Left ventricle myocardium inferior (tissue), 1 donor: ENCODE measurements at regions not wholly inside any gene's neighbourhood (a gene's known extent, or its start where the extent isn't known, plus 50 kb on each side); places are given as distances from the start of the nearest gene placed in this dataset.

Experiments used
- DNase-seq: peaks from one replicate; pipeline ENCODE4 v3.0.0-alpha.2; 2020
- H3K27ac ChIP-seq: fragments of 200-600 bp; replicated peaks from 2 replicates; pipeline ENCODE4 v1.8.0; 2021
- H3K27me3 ChIP-seq: fragments of 200-600 bp; 2 replicates; pipeline ENCODE4 v1.8.0; 2021; ENCODE audit warnings: low read depth
- H3K36me3 ChIP-seq: fragments of 200-600 bp; 2 replicates; pipeline ENCODE4 v1.8.0; 2021
- H3K4me1 ChIP-seq: fragments of 200-600 bp; 2 replicates; pipeline ENCODE4 v1.8.0; 2021
- H3K4me3 ChIP-seq: fragments of 200-600 bp; 2 replicates; pipeline ENCODE4 v1.8.0; 2021; ENCODE audit warnings: mild to moderate bottlenecking, moderate library complexity
- H3K9me3 ChIP-seq: fragments of 200-600 bp; replicated peaks from 2 replicates; pipeline ENCODE4 v1.8.0; 2021
- intact Hi-C: fragments of 100-400 bp; cut with micrococcal nuclease; formaldehyde crosslinking; loops from one replicate; pipeline ENCODE4 v1.11.0; 2022
- TF ChIP-seq, protein P1 (sequence below): fragments of 200-600 bp; IDR thresholded peaks from 2 replicates; pipeline ENCODE4 v1.8.0; 2021; ENCODE audit warnings: antibody characterized with exemption, mild to moderate bottlenecking, borderline replicate concordance
- donor health status: DM: no; HTN: yes; CAD: no; lungs with severe emphysema.

- TF ChIP-seq, protein P1, sequence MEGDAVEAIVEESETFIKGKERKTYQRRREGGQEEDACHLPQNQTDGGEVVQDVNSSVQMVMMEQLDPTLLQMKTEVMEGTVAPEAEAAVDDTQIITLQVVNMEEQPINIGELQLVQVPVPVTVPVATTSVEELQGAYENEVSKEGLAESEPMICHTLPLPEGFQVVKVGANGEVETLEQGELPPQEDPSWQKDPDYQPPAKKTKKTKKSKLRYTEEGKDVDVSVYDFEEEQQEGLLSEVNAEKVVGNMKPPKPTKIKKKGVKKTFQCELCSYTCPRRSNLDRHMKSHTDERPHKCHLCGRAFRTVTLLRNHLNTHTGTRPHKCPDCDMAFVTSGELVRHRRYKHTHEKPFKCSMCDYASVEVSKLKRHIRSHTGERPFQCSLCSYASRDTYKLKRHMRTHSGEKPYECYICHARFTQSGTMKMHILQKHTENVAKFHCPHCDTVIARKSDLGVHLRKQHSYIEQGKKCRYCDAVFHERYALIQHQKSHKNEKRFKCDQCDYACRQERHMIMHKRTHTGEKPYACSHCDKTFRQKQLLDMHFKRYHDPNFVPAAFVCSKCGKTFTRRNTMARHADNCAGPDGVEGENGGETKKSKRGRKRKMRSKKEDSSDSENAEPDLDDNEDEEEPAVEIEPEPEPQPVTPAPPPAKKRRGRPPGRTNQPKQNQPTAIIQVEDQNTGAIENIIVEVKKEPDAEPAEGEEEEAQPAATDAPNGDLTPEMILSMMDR: no peak
- Histone ChIP-seq H3K27me3 (no peaks in the 10 kb centered on the region), H3K4me1 (no peaks in the 10 kb centered on the region), H3K27ac (no peak overlapping the region), H3K36me3 (no peaks in the 10 kb centered on the region), H3K4me3 (no peak overlapping the region), H3K9me3 (peaks cover 14% of the 10 kb centered on the region)
- intact Hi-C loops: no loop called here
- DNase-seq: no peak
These were observed 101.6 kb downstream of the MAF start for GRCh38 chr16:79498928-79499327.

GRCh38 chr16:79497606-79498350 lies 102.8 kb downstream of the MAF start:
- H3K27ac ChIP-seq: no peak overlapping the region
- intact Hi-C loops: no loop called here
- H3K4me1 ChIP-seq: no peaks in the 10 kb centered on the region
- no peak for DNase-seq
- H3K4me3 ChIP-seq: no peak overlapping the region
- H3K36me3 ChIP-seq: no peaks in the 10 kb centered on the region
- H3K9me3 ChIP-seq: peaks cover 14% of the 10 kb centered on the region
- TF ChIP-seq, protein P1: no peak
- H3K27me3 ChIP-seq: no peaks in the 10 kb centered on the region

DNA sequence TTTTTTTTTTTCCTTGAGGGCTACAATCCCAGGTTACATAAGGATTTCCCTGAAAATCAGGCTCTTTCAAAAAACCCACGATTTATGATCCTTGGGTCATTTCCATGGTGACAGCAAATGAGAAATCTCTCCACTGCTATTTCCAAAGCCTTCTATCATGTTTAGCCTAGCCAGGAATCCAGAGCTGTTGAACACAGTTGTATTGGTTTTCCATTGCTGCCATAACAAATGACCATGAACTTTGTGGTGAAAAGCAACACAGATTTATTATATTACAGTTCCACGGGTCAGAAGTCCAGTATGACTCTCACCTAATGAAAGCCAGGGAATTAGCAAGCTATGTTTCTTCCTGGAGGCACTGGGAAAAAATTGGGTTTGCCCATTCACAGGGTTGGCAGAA lies 106.6 kb downstream of the MAF start:
- no peak for DNase-seq
- Histone ChIP-seq H3K4me1 (no peaks in the 10 kb centered on the region), H3K27me3 (no peaks in the 10 kb centered on the region), H3K9me3 (peaks cover 11% of the 10 kb centered on the region), H3K4me3 (no peak overlapping the region), H3K36me3 (no peaks in the 10 kb centered on the region), H3K27ac (no peak overlapping the region)
- TF ChIP-seq, protein P1: no peak
- intact Hi-C loops: no loop called here

GRCh38 chr16:79492036-79492435 lies 108.5 kb downstream of the MAF start:
- Histone ChIP-seq H3K27me3 (no peaks in the 10 kb centered on the region), H3K27ac (no peak overlapping the region), H3K4me1 (no peaks in the 10 kb centered on the region), H3K4me3 (no peak overlapping the region), H3K36me3 (no peaks in the 10 kb centered on the region), H3K9me3 (peaks cover 8% of the 10 kb centered on the region)
- TF ChIP-seq, protein P1: no peak
- DNase-seq: no peak
- intact Hi-C loops: no loop called here

DNA sequence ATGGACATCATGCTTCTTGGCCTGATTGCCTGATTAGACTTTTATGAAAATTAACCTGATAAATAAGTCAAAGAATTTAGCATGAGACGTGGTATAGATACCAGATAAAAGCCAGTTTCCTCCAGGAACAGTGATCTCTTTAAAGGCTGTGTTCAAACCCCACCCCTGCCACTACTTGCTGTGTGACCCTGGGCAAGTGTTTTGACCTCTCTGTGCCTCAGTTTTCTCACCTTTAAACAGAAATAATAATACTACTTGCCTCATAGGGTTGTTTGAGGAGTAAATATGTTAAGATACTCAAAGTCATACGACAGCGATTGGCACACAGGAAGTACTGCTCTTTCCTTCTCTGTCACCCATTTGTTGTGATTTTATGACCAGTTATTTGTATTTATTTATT lies 115.5 kb downstream of the MAF start:
- Histone ChIP-seq H3K9me3 (no peaks in the 10 kb centered on the region), H3K27ac (no peak overlapping the region), H3K4me3 (no peak overlapping the region), H3K27me3 (peaks cover 17% of the 10 kb centered on the region), H3K4me1 (no peaks in the 10 kb centered on the region), H3K36me3 (no peaks in the 10 kb centered on the region)
- TF ChIP-seq, protein P1: no peak
- intact Hi-C loops: no loop called here
- DNase-seq: no peak
